ENCODE measurements at regions not wholly inside any gene's neighbourhood (a gene's known extent, or its start where the extent isn't known, plus 50 kb on each side); places are given as distances from the start of the nearest gene placed in this dataset.

- Histone ChIP-seq H3K27me3 (ENCODE audit: control insufficient read depth in 2 of 2, insufficient read depth in 2 of 2, low read length in 2 of 2) (no peaks in the 10 kb centered on the region), H3K27ac (ENCODE audit: extremely low read depth, low read depth, low read length) (no peak overlapping the region), H3K4me3 (no peak overlapping the region), H3K79me2 (ENCODE audit: control insufficient read depth, insufficient read depth, low read length) (no peaks in the 10 kb centered on the region), H3K36me3 (ENCODE audit: control insufficient read depth, insufficient read depth, low read length) (no peaks in the 10 kb centered on the region), H4K20me1 (replicated peaks; ENCODE audit: control insufficient read depth, insufficient read depth, low read length) (no peaks in the 10 kb centered on the region), H3K9ac (ENCODE audit: insufficient read depth in 1 of 2, low read depth in 2 of 2, low read length in 2 of 2) (no peak overlapping the region), H3K4me2 (ENCODE audit: insufficient read depth, low read length) (no peak overlapping the region), H3K4me1 (replicated peaks in 1 of 2; ENCODE audit: control insufficient read depth in 2 of 2, insufficient read depth in 2 of 2, low read length in 2 of 2) (no peaks in the 10 kb centered on the region), H2AFZ (ENCODE audit: low read depth, low read length) (no peak overlapping the region), H3K9me3 (replicated peaks; ENCODE audit: control insufficient read depth, insufficient read depth, low read depth, low read length) (no peaks in the 10 kb centered on the region), H3K9me1 (ENCODE audit: control insufficient read depth, insufficient read depth, low read length) (no peaks in the 10 kb centered on the region)
- CTCF ChIA-PET (ENCODE audit: low intra/inter-chr PET ratio), result no interaction called here
- POLR2A ChIA-PET, result no interaction called here
- FAIRE-seq (no peak), ATAC-seq (no peak), DNase-seq (ENCODE audit: extremely low read depth in 1 of 4, low spot score in 3 of 4) (no peak)
- intact Hi-C loops (cut with micrococcal nuclease) (no loop called here), in situ Hi-C loops (cut with MboI) (no loop called here)
- WGBS (ENCODE audit: insufficient coverage, low coverage, missing lambda C conversion rate), result 1% methylated on average over 5 of the region's 5 CpGs
- no TSS peak for BruUV-seq (replicated peaks)
- TF ChIP-seq, protein P1, sequence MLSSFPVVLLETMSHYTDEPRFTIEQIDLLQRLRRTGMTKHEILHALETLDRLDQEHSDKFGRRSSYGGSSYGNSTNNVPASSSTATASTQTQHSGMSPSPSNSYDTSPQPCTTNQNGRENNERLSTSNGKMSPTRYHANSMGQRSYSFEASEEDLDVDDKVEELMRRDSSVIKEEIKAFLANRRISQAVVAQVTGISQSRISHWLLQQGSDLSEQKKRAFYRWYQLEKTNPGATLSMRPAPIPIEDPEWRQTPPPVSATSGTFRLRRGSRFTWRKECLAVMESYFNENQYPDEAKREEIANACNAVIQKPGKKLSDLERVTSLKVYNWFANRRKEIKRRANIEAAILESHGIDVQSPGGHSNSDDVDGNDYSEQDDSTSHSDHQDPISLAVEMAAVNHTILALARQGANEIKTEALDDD (IDR thresholded peaks at IDR 0.05), result no peak
- TF ChIP-seq ZNF408 (CRISPR knock-in tag; IDR thresholded peaks at IDR 0.05; ENCODE audit: low read depth) (no peak), ZBTB8A (IDR thresholded peaks at IDR 0.05; ENCODE audit: partially characterized antibody) (no peak), CC2D1A (IDR thresholded peaks at IDR 0.05) (no peak), IFI16 (CRISPR knock-in tag; IDR thresholded peaks at IDR 0.05) (no peak), ZNF282 (CRISPR knock-in tag; IDR thresholded peaks at IDR 0.05) (no peak), ZNF79 (CRISPR knock-in tag; IDR thresholded peaks at IDR 0.05; ENCODE audit: low read depth) (no peak), ZNF586 (CRISPR knock-in tag; conservative IDR thresholded peaks at IDR 0.05) (no peak), ZNF75A (CRISPR knock-in tag; IDR thresholded peaks at IDR 0.05) (no peak), ZBTB11 (CRISPR knock-in tag; IDR thresholded peaks at IDR 0.05) (no peak), MEF2D (tag; conservative IDR thresholded peaks at IDR 0.05; ENCODE audit: low read depth) (no peak), PHF21A (IDR thresholded peaks at IDR 0.05; ENCODE audit: borderline replicate concordance, low read depth) (no peak), CXXC5 (CRISPR knock-in tag; IDR thresholded peaks at IDR 0.05) (no peak), CREB3L1 (IDR thresholded peaks at IDR 0.05; ENCODE audit: borderline replicate concordance, low read depth) (no peak)
- TF ChIP-seq, protein P2, sequence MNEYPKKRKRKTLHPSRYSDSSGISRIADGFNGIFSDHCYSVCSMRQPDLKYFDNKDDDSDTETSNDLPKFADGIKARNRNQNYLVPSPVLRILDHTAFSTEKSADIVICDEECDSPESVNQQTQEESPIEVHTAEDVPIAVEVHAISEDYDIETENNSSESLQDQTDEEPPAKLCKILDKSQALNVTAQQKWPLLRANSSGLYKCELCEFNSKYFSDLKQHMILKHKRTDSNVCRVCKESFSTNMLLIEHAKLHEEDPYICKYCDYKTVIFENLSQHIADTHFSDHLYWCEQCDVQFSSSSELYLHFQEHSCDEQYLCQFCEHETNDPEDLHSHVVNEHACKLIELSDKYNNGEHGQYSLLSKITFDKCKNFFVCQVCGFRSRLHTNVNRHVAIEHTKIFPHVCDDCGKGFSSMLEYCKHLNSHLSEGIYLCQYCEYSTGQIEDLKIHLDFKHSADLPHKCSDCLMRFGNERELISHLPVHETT (CRISPR knock-in tag; conservative IDR thresholded peaks at IDR 0.05 in 1 of 2, IDR thresholded peaks at IDR 0.05 in 1 of 2), result no peak
These were observed 505.0 kb upstream of the PITX2 start for GRCh38 chr4:111127841-111128240.
